ENCODE measurements at regions not wholly inside any gene's neighbourhood (a gene's known extent, or its start where the extent isn't known, plus 50 kb on each side); places are given as distances from the start of the nearest gene placed in this dataset.

DNA sequence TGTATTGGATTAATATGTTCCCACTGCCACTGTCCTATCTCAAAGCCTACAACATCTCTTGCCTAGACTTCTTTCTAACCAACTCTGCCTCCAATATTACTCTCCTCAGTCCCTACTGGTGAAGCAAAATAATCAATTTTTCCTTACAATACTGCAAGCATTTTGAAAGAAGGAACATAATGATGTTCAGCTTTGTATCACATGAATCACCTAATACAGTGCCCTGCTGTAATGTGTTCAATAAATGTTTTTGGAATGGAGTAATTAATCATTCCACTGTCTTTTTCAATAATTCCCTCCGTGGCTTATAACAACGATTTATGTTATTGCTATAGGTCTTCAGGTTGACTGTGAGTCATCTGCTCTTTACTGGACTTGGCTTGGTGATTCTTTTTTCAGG lies 356.4 kb downstream of the TDRD15 start:
- no peak for TF ChIP-seq TAF1 (IDR thresholded peaks at IDR 0.05; ENCODE audit: low read depth, low read length)
- no peak for TF ChIP-seq POLR2A (IDR thresholded peaks at IDR 0.05; ENCODE audit: low read depth, low read length)
- TF ChIP-seq POU2F2 (IDR thresholded peaks at IDR 0.05; ENCODE audit: low read depth, low read length), result no peak
- no peak for TF ChIP-seq SPI1 (IDR thresholded peaks at IDR 0.05; ENCODE audit: low read depth, low read length)
- TF ChIP-seq PAX5 (IDR thresholded peaks at IDR 0.05; ENCODE audit: insufficient read depth, low read length, severe bottlenecking), result no peak
- TF ChIP-seq POLR2AphosphoS5 (IDR thresholded peaks at IDR 0.05; ENCODE audit: low read depth, low read length), result no peak

GRCh38 chr2:21484643-21485042 lies 360.9 kb downstream of the TDRD15 start:
- TF ChIP-seq POLR2AphosphoS5 (IDR thresholded peaks at IDR 0.05; ENCODE audit: low read depth, low read length) (no peak), POU2F2 (IDR thresholded peaks at IDR 0.05; ENCODE audit: low read depth, low read length) (no peak), POLR2A (IDR thresholded peaks at IDR 0.05; ENCODE audit: low read depth, low read length) (no peak), PAX5 (IDR thresholded peaks at IDR 0.05; ENCODE audit: insufficient read depth, low read length, severe bottlenecking) (no peak)
- FAIRE-seq (no peak), DNase-seq (ENCODE audit: insufficient read length, low spot score) (no peak)

More for the DNA sequence above, 356.4 kb downstream of the TDRD15 start:
- FAIRE-seq (no peak), DNase-seq (ENCODE audit: insufficient read length, low spot score) (no peak)

DNA sequence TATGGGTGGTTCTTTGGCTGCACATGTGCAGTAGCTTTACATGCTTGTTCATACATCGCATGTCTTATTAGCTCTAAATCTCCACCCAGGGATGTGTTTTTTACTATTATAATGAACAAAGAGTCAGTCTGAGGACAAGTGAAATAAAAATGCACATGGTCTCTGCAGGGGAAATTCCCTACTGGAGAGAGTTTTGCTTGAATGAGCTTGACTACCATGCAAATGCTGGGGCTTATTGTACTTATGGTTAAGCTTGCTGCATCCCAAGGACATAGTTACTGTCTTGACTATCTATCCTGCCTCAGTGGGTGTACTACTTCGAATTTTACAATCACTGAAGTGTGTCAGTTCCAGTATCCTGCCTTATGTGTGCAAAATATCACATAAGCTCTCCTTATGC lies 362.7 kb downstream of the TDRD15 start:
- TF ChIP-seq SPI1 (IDR thresholded peaks at IDR 0.05; ENCODE audit: low read depth, low read length) (no peak), POU2F2 (IDR thresholded peaks at IDR 0.05; ENCODE audit: low read depth, low read length) (no peak), TAF1 (IDR thresholded peaks at IDR 0.05; ENCODE audit: low read depth, low read length) (no peak), POLR2A (IDR thresholded peaks at IDR 0.05; ENCODE audit: low read depth, low read length) (no peak), POLR2AphosphoS5 (IDR thresholded peaks at IDR 0.05; ENCODE audit: low read depth, low read length) (no peak), PAX5 (IDR thresholded peaks at IDR 0.05; ENCODE audit: insufficient read depth, low read length, severe bottlenecking) (no peak)
- no peak for FAIRE-seq
- no peak for DNase-seq (ENCODE audit: insufficient read length, low spot score)

DNA sequence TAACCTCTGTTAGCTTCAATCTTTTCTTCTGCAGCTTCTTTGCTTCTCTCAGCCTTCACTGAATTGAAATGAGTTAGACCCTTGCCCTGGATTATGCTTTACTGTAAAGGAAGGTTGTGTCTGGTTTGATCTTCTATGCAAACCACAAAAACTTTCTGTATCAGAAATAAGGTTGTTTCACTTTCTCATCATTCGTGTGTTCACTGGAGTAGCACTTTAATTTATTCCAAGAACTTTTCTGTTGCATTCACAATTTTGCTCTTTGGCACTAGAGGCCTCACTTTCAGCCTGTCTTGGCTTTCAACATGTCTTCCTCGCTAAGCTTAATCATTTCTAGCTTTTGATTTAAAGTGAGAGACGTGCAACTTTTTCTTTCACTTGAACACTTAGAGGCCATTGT lies 365.3 kb downstream of the TDRD15 start:
- DNase-seq (ENCODE audit: insufficient read length, low spot score), result no peak
- no peak for TF ChIP-seq POLR2AphosphoS5 (IDR thresholded peaks at IDR 0.05; ENCODE audit: low read depth, low read length)
- TF ChIP-seq PAX5 (IDR thresholded peaks at IDR 0.05; ENCODE audit: insufficient read depth, low read length, severe bottlenecking), result no peak
- TF ChIP-seq POU2F2 (IDR thresholded peaks at IDR 0.05; ENCODE audit: low read depth, low read length), result no peak
- TF ChIP-seq POLR2A (IDR thresholded peaks at IDR 0.05; ENCODE audit: low read depth, low read length), result no peak
- TF ChIP-seq SPI1 (IDR thresholded peaks at IDR 0.05; ENCODE audit: low read depth, low read length), result no peak
- no peak for TF ChIP-seq TAF1 (IDR thresholded peaks at IDR 0.05; ENCODE audit: low read depth, low read length)
- no peak for FAIRE-seq

DNA sequence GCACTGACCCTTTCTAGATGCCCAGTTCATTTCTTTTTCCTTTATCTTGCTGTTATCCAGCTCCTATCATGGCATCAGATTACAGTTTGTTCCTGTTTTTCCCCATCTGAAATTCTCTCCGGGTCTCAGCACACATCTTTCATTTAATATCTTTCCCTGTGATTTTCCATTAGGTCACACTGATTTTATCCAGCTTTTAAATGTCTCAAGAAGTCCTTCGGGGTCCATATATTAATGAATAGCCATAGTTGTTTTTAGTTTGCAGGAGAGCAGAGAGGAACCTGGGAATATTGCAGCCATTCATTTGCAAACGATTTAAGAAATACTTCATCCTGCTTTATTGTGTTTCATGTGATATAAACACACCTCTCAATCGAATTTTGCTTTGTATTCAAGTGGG lies 374.2 kb downstream of the TDRD15 start:
- FAIRE-seq (no peak), DNase-seq (ENCODE audit: insufficient read length, low spot score) (no peak)

GRCh38 chr2:21500401-21500945 lies 376.7 kb downstream of the TDRD15 start:
- DNase-seq (ENCODE audit: insufficient read length, low spot score) (no peak), FAIRE-seq (no peak)
- no peak for TF ChIP-seq POLR2A (IDR thresholded peaks at IDR 0.05; ENCODE audit: low read depth, low read length)
- no peak for TF ChIP-seq TAF1 (IDR thresholded peaks at IDR 0.05; ENCODE audit: low read depth, low read length)
- TF ChIP-seq SPI1 (IDR thresholded peaks at IDR 0.05; ENCODE audit: low read depth, low read length), result no peak
- no peak for TF ChIP-seq PAX5 (IDR thresholded peaks at IDR 0.05; ENCODE audit: insufficient read depth, low read length, severe bottlenecking)
- TF ChIP-seq POU2F2 (IDR thresholded peaks at IDR 0.05; ENCODE audit: low read depth, low read length), result no peak
- no peak for TF ChIP-seq POLR2AphosphoS5 (IDR thresholded peaks at IDR 0.05; ENCODE audit: low read depth, low read length)

More for the DNA sequence above, 374.2 kb downstream of the TDRD15 start:
- TF ChIP-seq PAX5 (IDR thresholded peaks at IDR 0.05; ENCODE audit: insufficient read depth, low read length, severe bottlenecking) (no peak), POLR2AphosphoS5 (IDR thresholded peaks at IDR 0.05; ENCODE audit: low read depth, low read length) (no peak), SPI1 (IDR thresholded peaks at IDR 0.05; ENCODE audit: low read depth, low read length) (no peak), TAF1 (IDR thresholded peaks at IDR 0.05; ENCODE audit: low read depth, low read length) (no peak), POLR2A (IDR thresholded peaks at IDR 0.05; ENCODE audit: low read depth, low read length) (no peak), POU2F2 (IDR thresholded peaks at IDR 0.05; ENCODE audit: low read depth, low read length) (no peak)

DNA sequence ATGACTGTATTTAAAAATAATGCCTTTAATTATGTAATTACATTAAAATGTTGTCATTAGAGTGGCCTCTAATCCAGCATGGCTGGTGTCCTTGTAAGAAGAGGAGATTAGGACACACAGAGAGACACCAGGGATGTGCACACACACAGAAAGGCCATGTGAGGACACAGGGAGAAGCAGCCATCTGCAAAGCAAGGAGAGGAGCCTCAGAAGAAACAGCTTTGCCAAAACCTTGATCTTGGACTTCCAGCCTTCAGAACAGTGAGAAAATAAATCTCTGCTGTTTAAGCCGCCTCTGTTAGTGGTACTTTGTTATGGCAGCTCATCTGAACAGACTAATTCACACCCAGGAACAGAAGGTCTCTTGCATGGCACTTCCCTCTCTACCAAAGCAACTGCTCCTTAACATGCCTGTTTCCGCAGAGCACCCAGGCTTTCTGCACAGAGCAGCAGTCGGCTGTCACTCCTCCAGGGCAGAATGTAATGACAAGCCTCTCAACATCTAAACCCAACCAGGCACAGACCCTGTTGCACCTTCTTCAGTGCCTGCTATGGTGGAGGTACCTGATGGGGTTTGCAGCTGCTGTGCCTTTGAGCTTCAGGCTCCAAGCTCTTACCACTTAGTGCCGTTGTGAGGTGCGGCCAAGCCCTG lies 377.7 kb downstream of the TDRD15 start:
- DNase-seq (ENCODE audit: insufficient read length, low spot score) (no peak), FAIRE-seq (no peak)
- TF ChIP-seq POU2F2 (IDR thresholded peaks at IDR 0.05; ENCODE audit: low read depth, low read length) (no peak), POLR2A (IDR thresholded peaks at IDR 0.05; ENCODE audit: low read depth, low read length) (no peak), TAF1 (IDR thresholded peaks at IDR 0.05; ENCODE audit: low read depth, low read length) (no peak), POLR2AphosphoS5 (IDR thresholded peaks at IDR 0.05; ENCODE audit: low read depth, low read length) (no peak), PAX5 (IDR thresholded peaks at IDR 0.05; ENCODE audit: insufficient read depth, low read length, severe bottlenecking) (no peak), SPI1 (IDR thresholded peaks at IDR 0.05; ENCODE audit: low read depth, low read length) (no peak)

DNA sequence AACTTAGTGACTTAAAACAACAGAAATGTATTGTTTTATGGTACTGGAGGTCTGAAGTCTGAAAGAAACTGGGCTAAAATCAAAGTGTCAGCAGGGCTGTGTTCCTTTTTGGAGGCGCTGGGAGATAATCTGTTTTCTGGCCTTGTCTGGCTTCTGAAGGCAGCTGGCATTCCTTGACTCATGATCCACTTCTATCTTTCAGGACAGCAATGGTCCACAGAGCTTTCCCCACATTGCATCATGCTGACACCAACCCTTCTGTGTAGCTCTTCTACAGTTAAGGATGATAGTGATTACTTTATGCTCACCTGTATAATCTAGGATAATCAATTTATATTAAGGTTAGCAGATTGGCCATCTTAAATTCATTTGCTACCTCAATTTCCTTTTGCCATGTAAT lies 392.1 kb downstream of the TDRD15 start:
- FAIRE-seq, result no peak
- no peak for TF ChIP-seq POU2F2 (IDR thresholded peaks at IDR 0.05; ENCODE audit: low read depth, low read length)
- no peak for TF ChIP-seq PAX5 (IDR thresholded peaks at IDR 0.05; ENCODE audit: insufficient read depth, low read length, severe bottlenecking)
- no peak for TF ChIP-seq TAF1 (IDR thresholded peaks at IDR 0.05; ENCODE audit: low read depth, low read length)
- TF ChIP-seq POLR2A (IDR thresholded peaks at IDR 0.05; ENCODE audit: low read depth, low read length), result no peak
- TF ChIP-seq POLR2AphosphoS5 (IDR thresholded peaks at IDR 0.05; ENCODE audit: low read depth, low read length), result no peak
- TF ChIP-seq SPI1 (IDR thresholded peaks at IDR 0.05; ENCODE audit: low read depth, low read length), result no peak
- DNase-seq (ENCODE audit: insufficient read length, low spot score), result no peak

DNA sequence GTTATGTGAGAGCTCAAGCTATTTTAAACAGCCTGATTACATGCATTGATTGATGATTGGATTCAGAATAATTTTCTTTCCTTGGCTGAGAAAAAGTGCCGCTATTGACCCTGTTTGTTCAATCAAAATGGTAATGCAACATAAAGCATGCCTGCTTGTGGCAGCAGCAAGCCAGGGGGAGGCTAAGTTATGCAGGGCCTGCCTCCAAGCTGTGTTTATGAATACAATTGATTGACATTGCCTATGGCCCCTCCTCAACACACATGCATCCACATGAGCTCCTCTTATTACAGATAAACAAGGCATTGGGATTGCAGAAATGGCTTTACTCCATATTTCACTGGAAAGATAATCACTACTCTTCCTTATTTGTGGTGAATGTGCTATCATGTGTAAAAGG lies 395.6 kb downstream of the TDRD15 start:
- FAIRE-seq, result no peak
- TF ChIP-seq POLR2A (IDR thresholded peaks at IDR 0.05; ENCODE audit: low read depth, low read length), result no peak
- TF ChIP-seq POLR2AphosphoS5 (IDR thresholded peaks at IDR 0.05; ENCODE audit: low read depth, low read length), result no peak
- TF ChIP-seq SPI1 (IDR thresholded peaks at IDR 0.05; ENCODE audit: low read depth, low read length), result no peak
- TF ChIP-seq TAF1 (IDR thresholded peaks at IDR 0.05; ENCODE audit: low read depth, low read length), result no peak
- no peak for TF ChIP-seq POU2F2 (IDR thresholded peaks at IDR 0.05; ENCODE audit: low read depth, low read length)
- no peak for TF ChIP-seq PAX5 (IDR thresholded peaks at IDR 0.05; ENCODE audit: insufficient read depth, low read length, severe bottlenecking)
- no peak for DNase-seq (ENCODE audit: insufficient read length, low spot score)
